ENCODE measurements at regions not wholly inside any gene's neighbourhood (a gene's known extent, or its start where the extent isn't known, plus 50 kb on each side); places are given as distances from the start of the nearest gene placed in this dataset.

DNA sequence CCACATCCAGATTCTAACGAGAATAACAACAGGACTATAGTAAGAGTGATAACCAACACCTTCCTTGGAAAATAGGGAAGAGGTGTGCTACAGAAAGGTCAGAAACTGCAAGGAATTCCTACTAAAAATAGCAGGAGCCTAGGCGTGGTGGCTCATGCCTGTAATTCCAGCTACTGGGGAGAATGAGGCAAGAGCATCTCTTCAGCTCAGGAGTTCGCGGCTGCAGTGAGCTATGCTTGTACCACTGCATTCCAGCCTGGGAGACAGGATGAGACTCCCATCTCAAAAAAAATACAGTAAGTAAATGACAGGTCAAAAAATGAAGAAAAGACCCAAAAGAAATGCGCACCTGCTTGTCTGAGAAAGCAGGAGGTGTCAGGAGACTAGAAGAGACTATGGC lies 101.5 kb upstream of the TSHZ3 start:
- Histone ChIP-seq H3K36me3 (ENCODE audit: control insufficient read depth in 2 of 4, insufficient read depth in 4 of 4, low read length in 3 of 4) (no peaks in the 10 kb centered on the region), H4K8ac (ENCODE audit: extremely low read depth, insufficient read depth, low read length) (no peak overlapping the region), H3K18ac (ENCODE audit: extremely low read depth, low read length) (no peak overlapping the region), H2BK12ac (ENCODE audit: low read depth, low read length) (no peak overlapping the region; the same call in 1 of the 2 replicates), H3K4me3 (ENCODE audit: extremely low read depth in 1 of 4, insufficient read depth in 2 of 4, low read depth in 3 of 4, low read length in 4 of 4) (no peak overlapping the region), H3K9me3 (ENCODE audit: insufficient read depth in 2 of 2, low read depth in 1 of 2, low read length in 1 of 2) (no peaks in the 10 kb centered on the region), H3K27me3 (replicated peaks in 1 of 4; ENCODE audit: control insufficient read depth in 3 of 4, extremely low read depth in 1 of 4, insufficient read depth in 3 of 4, low read length in 3 of 4) (no peaks in the 10 kb centered on the region), H3K56ac (replicated peaks; ENCODE audit: insufficient read length, low read depth, low read length) (no peak overlapping the region), H3K14ac (ENCODE audit: insufficient read length) (no peak overlapping the region), H2BK20ac (ENCODE audit: low read length) (no peak overlapping the region), H3K9ac (replicated peaks in 1 of 4; ENCODE audit: extremely low read depth in 1 of 4, low read depth in 3 of 4, low read length in 3 of 4) (no peak overlapping the region), H2AK5ac (ENCODE audit: low read depth, low read length) (no peak overlapping the region), H4K20me1 (replicated peaks in 1 of 2; ENCODE audit: control insufficient read depth in 1 of 2, insufficient read depth in 2 of 2, low read length in 2 of 2) (no peaks in the 10 kb centered on the region), H4K5ac (ENCODE audit: insufficient read length, low read depth, low read length) (no peak overlapping the region), H3K27ac (ENCODE audit: low read depth, low read length) (no peak overlapping the region), H2BK120ac (replicated peaks; ENCODE audit: low read depth, low read length) (no peak overlapping the region), H3K4me1 (replicated peaks in 1 of 4; ENCODE audit: control insufficient read depth in 3 of 4, insufficient read depth in 4 of 4, low read length in 3 of 4) (no peaks in the 10 kb centered on the region; a peak in 1 of 7 replicates), H2AFZ (ENCODE audit: low read length) (no peak overlapping the region), H3K4ac (replicated peaks; ENCODE audit: insufficient read length, low read depth, low read length) (no peak overlapping the region), H3K23ac (ENCODE audit: insufficient read length) (no peak overlapping the region), H4K91ac (replicated peaks; ENCODE audit: insufficient read length, low read length) (no peak overlapping the region), H3K79me1 (ENCODE audit: low read depth, low read length) (no peaks in the 10 kb centered on the region), H3K79me2 (ENCODE audit: control insufficient read depth in 1 of 2, insufficient read depth in 2 of 2, low read length in 2 of 2) (no peaks in the 10 kb centered on the region), H3K4me2 (ENCODE audit: insufficient read depth in 1 of 2, low read depth in 2 of 2, low read length in 2 of 2) (no peak overlapping the region), H2BK5ac (ENCODE audit: low read depth, low read length) (no peak overlapping the region), H3K23me2 (ENCODE audit: low read depth, low read length) (no peaks in the 10 kb centered on the region), H2BK15ac (ENCODE audit: low read length) (no peak overlapping the region)
- DNase-seq (ENCODE audit: low read depth in 1 of 2, low spot score in 2 of 2) (no peak), FAIRE-seq (no peak)
- no peak for TF ChIP-seq CHD1 (IDR thresholded peaks at IDR 0.05; ENCODE audit: low read depth, low read length)
- TF ChIP-seq POLR2AphosphoS5 (IDR thresholded peaks at IDR 0.05; ENCODE audit: low read depth, low read length) = no peak
- TF ChIP-seq, protein P1, sequence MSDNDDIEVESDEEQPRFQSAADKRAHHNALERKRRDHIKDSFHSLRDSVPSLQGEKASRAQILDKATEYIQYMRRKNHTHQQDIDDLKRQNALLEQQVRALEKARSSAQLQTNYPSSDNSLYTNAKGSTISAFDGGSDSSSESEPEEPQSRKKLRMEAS (IDR thresholded peaks at IDR 0.05) = no peak
- TF ChIP-seq, protein P2, sequence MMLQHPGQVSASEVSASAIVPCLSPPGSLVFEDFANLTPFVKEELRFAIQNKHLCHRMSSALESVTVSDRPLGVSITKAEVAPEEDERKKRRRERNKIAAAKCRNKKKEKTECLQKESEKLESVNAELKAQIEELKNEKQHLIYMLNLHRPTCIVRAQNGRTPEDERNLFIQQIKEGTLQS (IDR thresholded peaks at IDR 0.05; ENCODE audit: insufficient read depth, low read depth, low read length) = no peak
- no peak for TF ChIP-seq JUND (IDR thresholded peaks at IDR 0.05; ENCODE audit: low read length)
- TF ChIP-seq CBX5 (IDR thresholded peaks at IDR 0.05; ENCODE audit: low read depth, low read length) = no peak
- TF ChIP-seq NANOG (IDR thresholded peaks at IDR 0.05; ENCODE audit: insufficient read depth, low read depth, low read length, poor library complexity, severe bottlenecking) = no peak
- 92% methylated on average over 5 of the region's 5 CpGs; no CpG with 5 or more reads in 1 of the 2 experiments for WGBS, 2 experiments (ENCODE audit: extremely low coverage in 1 of 2, insufficient coverage in 1 of 2, insufficient read length in 1 of 2, insufficient replicate concordance in 2 of 2, low coverage in 1 of 2, low lambda C conversion rate in 2 of 2, missing lambda C conversion rate in 1 of 2)
- CTCF ChIA-PET (ENCODE audit: partially characterized antibody) = interaction anchor here (1.4 to 4.2 kb wide), 2 partner anchors 10 to 103 kb away, joined by 3 to 14 read pairs; no protein-coding TSS in a partner anchor
- POLR2A ChIA-PET (ENCODE audit: partially characterized antibody) = interaction anchor here (1.0 kb wide), 1 partner anchor 12 kb away, joined by 3 read pairs; no protein-coding TSS in a partner anchor
